ENCODE measurements at regions not wholly inside any gene's neighbourhood (a gene's known extent, or its start where the extent isn't known, plus 50 kb on each side); places are given as distances from the start of the nearest gene placed in this dataset.

GRCh38 chr19:31553846-31554215, 204.6 kb upstream of the TSHZ3 start:
- no peak for DNase-seq

DNA sequence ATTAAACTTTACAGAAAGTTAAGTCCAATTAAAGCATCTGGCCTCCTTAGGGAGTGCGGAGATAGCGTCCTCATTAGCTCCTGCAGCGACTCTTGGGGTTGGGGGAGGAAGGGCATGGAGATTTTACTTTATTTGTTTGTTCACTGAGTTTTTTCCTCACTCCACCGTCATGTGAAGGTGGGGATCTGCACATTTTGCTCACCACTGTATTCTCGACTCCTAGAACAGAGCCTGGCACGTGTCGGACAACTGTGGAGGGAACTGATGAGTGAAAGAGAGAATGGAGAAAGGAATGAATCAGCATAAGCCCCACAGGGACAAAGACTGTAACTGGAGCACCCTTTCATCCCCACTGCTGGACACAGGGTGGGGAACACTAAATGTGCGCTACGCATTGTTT, 205.1 kb upstream of the TSHZ3 start:
- no peak for DNase-seq

DNA sequence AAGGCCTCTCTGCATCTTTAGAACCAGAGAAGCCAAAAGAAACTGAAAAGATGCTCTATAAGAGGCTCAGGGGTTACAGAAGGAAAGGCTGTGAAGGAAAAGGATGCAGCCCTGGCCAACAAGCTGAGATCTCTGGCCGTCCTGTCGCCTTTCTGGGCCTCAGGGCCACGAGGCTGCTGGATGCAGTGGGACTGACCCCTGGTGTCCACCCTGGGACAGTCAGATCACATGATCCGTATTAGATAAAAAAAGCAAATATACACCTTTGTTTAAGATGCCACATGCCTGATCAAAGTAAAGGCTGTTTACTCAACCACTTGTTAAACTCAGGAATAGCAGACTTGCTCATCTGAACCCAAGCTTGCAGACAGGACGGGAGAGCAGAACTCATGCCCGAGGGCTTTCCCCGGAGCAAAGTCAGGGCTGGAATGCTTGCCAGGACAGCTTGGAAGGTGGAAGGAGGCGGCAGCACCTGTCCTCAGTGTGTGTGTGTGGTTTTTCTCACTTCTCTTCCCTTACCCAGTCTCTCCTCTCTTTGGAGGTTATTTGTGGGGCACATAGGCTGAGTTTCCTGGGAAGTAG, 206.5 kb upstream of the TSHZ3 start:
- DNase-seq: no peak

DNA sequence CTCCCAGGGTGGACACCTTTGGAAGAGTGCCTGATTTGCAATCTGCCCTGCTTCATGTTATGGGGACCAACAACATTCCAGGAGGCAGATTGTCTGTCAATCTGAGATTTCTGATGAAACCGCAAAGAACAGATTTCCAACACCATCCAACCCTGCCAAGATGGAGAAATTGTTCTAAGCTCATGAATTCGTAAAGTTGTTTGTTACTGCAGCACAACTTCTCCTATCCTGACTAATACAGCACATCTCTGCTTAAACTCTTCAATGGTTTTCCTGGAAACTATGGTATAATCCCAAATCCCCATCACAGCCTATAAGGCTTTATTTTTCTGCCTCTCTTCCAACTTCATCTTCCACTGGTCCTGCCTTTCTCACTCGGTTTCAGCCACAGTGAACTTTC, 210.3 kb upstream of the TSHZ3 start:
- no peak for DNase-seq

DNA sequence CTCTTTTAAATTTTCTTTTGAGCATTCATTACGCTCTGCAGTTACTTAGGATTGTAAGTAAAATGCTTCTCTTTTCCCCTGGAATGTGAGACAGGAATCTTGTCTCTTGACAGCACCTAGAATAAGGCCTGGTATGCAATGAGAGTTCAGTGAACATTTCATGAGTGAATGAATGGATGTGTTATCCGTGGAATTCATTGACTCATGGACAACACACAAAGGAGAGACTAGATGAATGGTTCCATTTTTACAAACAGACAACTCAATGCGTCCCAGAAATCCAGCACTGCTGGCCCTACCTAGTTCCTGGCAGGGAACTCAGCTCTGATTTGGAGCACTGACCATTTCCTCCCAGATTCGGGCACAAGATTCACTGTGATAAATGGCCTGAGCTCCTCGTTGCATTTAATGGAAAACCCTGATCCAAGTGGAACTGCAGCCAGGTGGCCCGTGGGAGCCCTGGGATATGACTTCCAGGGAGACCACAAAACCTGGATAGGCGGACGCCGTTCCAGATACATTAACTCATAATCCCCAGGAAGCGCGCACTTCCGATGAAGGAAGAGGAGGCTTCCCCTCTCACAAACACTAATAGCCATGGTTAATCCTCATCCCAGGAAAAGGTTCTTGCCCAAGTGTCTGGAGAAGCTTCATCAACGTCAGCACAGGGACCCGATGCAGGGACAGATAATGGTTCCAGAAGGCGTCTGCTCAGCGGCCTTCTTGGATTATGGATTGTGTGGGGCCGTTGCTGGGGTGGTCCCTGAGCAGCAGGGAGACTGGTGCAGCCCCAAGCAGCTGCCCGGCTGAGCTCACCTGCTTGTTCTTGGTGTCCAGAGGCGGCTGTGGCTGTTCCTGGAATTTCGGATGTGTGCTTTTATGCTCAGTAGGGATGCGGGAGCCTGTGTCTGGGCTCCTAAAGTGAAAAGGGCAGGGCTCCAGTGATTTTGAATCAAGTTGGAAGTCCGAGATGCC, 211.1 kb upstream of the TSHZ3 start:
- no peak for DNase-seq

DNA sequence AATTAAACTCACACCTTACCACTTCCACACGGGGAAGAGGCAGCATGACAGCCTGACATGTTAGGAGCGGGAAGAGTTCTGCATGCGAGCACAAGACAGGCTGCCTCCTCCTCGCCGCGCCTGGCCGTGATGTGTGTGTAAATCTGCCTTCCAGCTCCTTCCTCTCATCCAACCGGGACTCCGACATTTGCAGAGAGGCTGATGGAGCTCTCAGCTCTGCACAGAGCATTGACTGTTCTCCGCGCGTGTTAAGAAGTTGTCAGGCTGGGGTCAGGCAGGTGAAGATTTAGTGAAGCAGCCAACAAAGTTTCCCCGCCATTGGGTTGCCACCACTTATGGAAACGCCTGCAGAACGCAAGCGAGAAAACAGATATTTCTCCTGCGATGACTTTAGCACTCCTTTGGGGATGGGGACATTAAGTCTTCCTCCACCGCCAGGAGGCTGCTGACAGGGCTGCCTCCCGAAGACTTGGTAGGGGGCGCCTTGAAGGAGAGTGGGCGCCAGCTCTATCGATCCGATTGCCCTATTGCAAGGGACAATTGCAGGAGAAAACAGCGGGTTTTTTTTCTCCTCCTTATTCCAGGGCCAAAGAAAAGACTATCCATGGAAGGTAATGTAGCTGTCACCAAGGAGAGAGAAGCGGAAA, 213.9 kb upstream of the TSHZ3 start:
- no peak for DNase-seq

DNA sequence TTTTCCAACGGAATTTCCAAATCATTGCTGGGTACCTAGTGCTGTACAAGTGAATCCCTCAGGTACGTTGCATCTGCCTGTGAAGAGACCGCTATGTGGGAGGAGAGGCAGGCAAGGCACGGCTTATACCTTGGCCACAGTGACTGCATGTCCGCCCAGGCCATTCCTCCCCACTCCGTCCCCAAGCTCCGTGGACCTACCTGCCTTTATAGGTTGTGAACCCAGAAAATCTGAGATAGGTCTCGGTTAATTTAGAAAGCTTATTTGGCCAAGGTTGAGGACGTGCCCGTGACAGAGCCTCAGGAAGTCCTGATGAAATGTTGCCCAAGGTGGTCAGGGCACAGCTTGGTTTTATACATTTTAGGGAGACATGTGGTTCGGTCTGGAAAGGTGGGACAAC, 218.5 kb upstream of the TSHZ3 start:
- no peak for DNase-seq

GRCh38 chr19:31568724-31569123, 219.5 kb upstream of the TSHZ3 start:
- no peak for DNase-seq

GRCh38 chr19:31570718-31571117, 221.5 kb upstream of the TSHZ3 start:
- peak in 13 of 51 donors; percentile 1 to 25 (median 7) for DNase-seq

- no peak for DNase-seq
Measured at GRCh38 chr19:31572102-31572975, 223.1 kb upstream of the TSHZ3 start.

GRCh38 chr19:31572976-31573298, 223.7 kb upstream of the TSHZ3 start:
- DNase-seq: no peak

DNA sequence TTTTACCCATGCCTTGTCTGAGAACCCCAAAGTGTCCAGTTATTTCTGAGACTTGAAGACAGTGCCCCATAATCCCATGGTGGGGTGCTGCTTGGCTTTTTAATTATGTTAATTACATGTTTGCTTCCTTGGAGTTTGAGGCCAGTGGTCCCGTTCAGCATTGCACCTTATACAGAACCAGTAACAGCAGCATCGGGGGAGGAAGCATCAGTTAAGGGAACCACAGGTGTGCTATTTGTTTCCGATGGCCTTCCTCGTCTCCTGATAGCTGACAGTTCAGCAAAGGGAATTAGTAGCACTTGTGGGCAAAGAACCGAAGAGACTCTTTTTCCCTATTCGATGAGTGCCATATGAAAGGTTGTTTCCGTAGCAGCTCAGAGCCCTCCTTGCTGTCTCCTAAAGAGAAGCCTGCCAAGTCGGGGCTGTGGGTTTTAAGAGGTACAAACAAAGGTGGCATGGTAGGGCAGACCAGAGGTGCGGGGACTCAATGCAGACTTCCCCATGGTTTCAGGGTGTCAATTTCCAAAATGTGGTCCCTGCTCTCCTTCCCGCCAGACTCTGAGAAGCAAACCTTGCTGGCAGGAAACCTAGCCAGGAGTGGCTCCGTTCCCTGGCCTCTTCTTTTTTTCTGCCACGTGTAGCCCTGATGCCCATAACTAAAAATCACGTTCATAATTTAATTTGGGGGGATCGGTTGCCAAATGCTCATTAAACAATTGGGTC, 225.2 kb upstream of the TSHZ3 start:
- no peak for DNase-seq

- no peak for DNase-seq
Measured at GRCh38 chr19:31575846-31576335, 226.7 kb upstream of the TSHZ3 start.

DNA sequence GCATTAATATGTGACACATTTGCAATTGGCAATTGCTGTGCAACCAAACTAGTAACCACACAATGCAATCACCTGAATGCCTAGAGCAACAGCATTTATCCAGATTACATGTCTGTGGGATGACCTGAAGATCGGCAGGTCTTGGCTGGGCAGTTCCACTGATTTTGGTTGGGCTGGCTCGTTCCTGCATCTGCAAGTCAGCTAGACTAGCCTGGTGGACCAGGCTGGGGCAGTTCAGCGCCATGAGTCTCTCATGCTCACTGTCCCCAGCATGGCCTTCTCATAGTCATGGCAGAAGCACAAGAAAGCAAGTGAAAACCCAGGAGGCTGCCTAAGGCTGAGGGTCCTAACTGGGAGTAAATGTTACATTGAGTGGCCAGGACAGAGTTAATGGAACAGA, 229.1 kb upstream of the TSHZ3 start:
- DNase-seq: no peak

- no peak for DNase-seq
Measured at GRCh38 chr19:31583148-31583547, 233.9 kb upstream of the TSHZ3 start.

DNA sequence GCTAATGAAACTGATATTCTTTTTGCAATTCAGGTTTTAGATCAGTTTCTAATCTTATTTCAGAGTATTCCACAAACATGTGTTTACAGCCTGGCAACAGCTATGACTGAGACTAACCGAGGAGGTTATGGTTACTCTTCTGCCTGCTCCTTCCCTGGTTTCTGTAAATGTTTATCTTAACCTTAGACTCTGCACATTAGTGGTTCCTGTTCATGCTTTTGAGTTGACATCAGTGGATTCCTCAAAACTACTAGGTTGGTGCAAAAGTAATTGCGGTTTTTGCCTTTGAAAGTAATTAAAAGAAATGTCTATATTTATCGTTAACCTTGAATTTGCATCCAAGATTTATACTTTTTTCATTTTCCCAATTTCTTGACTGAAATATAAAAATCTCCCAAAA, 237.0 kb upstream of the TSHZ3 start:
- DNase-seq: no peak

- DNase-seq: no peak
Measured at GRCh38 chr19:31589109-31589508, 239.9 kb upstream of the TSHZ3 start.

DNA sequence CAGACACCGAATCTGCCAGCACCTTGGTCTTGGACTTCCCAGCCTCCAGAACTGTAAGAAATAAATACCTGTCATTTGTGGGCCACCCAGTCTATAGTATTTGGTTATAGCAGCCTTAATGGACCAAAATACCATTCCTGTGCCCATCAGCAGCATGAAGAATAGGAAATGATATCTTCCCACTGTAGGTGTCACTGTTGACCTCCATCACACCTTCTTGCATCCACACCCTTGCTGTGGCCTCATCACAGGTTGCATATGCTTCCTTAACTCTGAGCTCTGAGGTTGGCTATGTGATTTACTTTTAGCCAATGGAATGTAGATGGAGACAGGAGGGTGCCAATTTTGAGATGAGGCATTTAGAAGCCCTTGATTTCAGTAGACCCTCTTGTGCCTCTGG, 242.0 kb upstream of the TSHZ3 start:
- no peak for DNase-seq

DNA sequence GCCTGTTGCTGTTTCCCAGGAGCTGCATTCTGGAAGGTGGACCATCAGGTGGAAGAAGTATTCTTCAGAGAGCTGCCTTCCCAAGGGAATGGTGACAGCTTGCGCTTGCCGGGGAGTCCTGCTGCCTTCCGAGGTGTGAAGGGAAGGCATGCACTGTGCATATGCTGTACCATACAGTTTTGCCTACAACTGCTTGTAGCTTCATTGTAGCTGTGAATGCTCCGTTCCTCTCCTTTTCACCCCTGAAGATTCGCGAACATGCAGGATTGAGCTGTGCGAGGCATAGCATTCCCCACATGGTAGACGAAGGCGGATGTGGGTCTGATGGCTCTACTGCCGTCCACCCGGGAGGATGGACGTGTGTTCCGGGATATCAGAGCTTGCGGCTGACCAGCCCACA, 243.2 kb upstream of the TSHZ3 start:
- no peak for DNase-seq

DNA sequence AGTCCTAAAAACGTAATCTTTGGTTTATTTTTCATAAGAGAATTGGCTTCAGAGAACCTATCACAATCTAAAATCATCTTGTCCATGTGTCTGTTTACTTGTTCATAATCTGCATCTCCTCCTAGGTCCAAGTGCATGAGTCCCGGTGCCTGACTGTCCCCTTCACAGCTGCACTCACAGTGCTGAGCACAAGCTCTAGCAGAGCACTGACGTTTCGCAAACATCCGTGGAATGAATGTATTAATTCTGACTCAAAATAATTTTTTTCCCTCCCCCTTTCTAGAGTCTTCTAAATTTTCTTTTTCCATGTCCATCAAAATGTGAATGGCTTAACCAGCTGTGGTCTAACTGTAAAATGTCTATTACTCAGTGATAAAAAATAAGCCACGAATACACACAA, 245.5 kb upstream of the TSHZ3 start:
- DNase-seq: no peak

GRCh38 chr19:31595521-31595920, 246.3 kb upstream of the TSHZ3 start:
- no peak for DNase-seq

Measured in hypothalamus (tissue), 51 donors.